ENCODE measurements at regions not wholly inside any gene's neighbourhood (a gene's known extent, or its start where the extent isn't known, plus 50 kb on each side); places are given as distances from the start of the nearest gene placed in this dataset.

DNA sequence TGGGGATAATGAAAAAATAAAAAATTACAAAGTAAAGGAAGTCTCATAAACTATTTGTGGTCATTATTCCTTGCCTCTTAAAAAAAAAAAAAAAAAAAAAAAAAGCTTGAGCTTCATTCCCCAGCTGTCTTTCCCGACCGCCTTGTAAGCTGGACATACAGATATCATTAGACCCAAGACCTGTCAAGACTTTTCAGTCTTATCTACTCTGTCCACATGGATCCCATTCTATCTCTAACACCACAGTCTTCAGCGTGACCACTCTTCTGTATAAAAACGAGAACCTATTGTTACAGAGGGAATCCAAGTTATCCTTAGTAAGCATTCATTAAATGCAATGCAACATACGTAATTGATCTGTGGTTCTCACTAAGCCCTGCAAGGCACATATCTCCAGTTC lies 423.5 kb downstream of the MEI4 start:
- no peak for TF ChIP-seq CTCF (IDR thresholded peaks at IDR 0.05)
- no peak for TF ChIP-seq EP300 (IDR thresholded peaks at IDR 0.05; ENCODE audit: low read depth)
- no peak for TF ChIP-seq POLR2A (IDR thresholded peaks at IDR 0.05)
- TF ChIP-seq POLR2AphosphoS5 (IDR thresholded peaks at IDR 0.05), result no peak

Measured in transverse colon (tissue), 4 donors.